ENCODE measurements at regions not wholly inside any gene's neighbourhood (a gene's known extent, or its start where the extent isn't known, plus 50 kb on each side); places are given as distances from the start of the nearest gene placed in this dataset.

GRCh38 chr14:28653521-28653920 is 113.1 kb upstream of the FOXG1 start:
- no peak for TF ChIP-seq CTCF (IDR thresholded peaks at IDR 0.05; ENCODE audit: control extremely low read depth, extremely low read depth)
- ATAC-seq (ENCODE audit: insufficient read depth, low FRiP score) = peak; percentile 47
- H3K9me3 ChIP-seq (ENCODE audit: control insufficient read depth in 4 of 4, insufficient read depth in 3 of 4, low read length in 3 of 4) = no peaks in the 10 kb centered on the region

GRCh38 chr14:28656704-28657255 is 109.8 kb upstream of the FOXG1 start:
- ATAC-seq (ENCODE audit: insufficient read depth, low FRiP score) (no peak), DNase-seq (no peak)
- TF ChIP-seq CTCF (IDR thresholded peaks at IDR 0.05; ENCODE audit: control extremely low read depth, extremely low read depth) = no peak
- no peaks in the 10 kb centered on the region for H3K4me1 ChIP-seq (ENCODE audit: control insufficient read depth in 5 of 5, insufficient read depth in 5 of 5, low read length in 5 of 5)
- no peaks in the 10 kb centered on the region for H3K27me3 ChIP-seq (ENCODE audit: control insufficient read depth in 3 of 3, insufficient read depth in 3 of 3, low read length in 2 of 3)
- H3K36me3 ChIP-seq (ENCODE audit: control insufficient read depth in 4 of 4, insufficient read depth in 4 of 4, low read length in 4 of 4) = no peaks in the 10 kb centered on the region
- H3K4me3 ChIP-seq = no peak overlapping the region
- H3K9me3 ChIP-seq (ENCODE audit: control insufficient read depth in 4 of 4, insufficient read depth in 3 of 4, low read length in 3 of 4) = no peaks in the 10 kb centered on the region
- WGBS, 2 donors = 70 to 81% methylated on average over 1 of the region's 1 CpG
- no peak overlapping the region for H3K27ac ChIP-seq (ENCODE audit: low read depth in 1 of 2, low read length in 1 of 2)
- no peak overlapping the region for H3K9ac ChIP-seq (ENCODE audit: insufficient read depth in 1 of 2, low read length in 2 of 2)

More at GRCh38 chr14:28653521-28653920, 113.1 kb upstream of the FOXG1 start:
- 95% methylated on average over 2 of the region's 2 CpGs for WGBS, 2 donors
- Histone ChIP-seq H3K36me3 (ENCODE audit: control insufficient read depth in 4 of 4, insufficient read depth in 4 of 4, low read length in 4 of 4) (no peaks in the 10 kb centered on the region), H3K27me3 (ENCODE audit: control insufficient read depth in 3 of 3, insufficient read depth in 3 of 3, low read length in 2 of 3) (no peaks in the 10 kb centered on the region), H3K4me3 (no peak overlapping the region), H3K4me1 (ENCODE audit: control insufficient read depth in 5 of 5, insufficient read depth in 5 of 5, low read length in 5 of 5) (no peaks in the 10 kb centered on the region), H3K9ac (ENCODE audit: insufficient read depth in 1 of 2, low read length in 2 of 2) (no peak overlapping the region), H3K27ac (ENCODE audit: low read depth in 1 of 2, low read length in 1 of 2) (no peak overlapping the region)
- no peak for DNase-seq

- no peak overlapping the region for H3K4me3 ChIP-seq
- WGBS, 2 donors = 59 to 62% methylated on average over 5 of the region's 5 CpGs
- no peaks in the 10 kb centered on the region for H3K27me3 ChIP-seq (ENCODE audit: control insufficient read depth in 3 of 3, insufficient read depth in 3 of 3, low read length in 2 of 3)
- no peaks in the 10 kb centered on the region for H3K9me3 ChIP-seq (ENCODE audit: control insufficient read depth in 4 of 4, insufficient read depth in 3 of 4, low read length in 3 of 4)
- H3K36me3 ChIP-seq (ENCODE audit: control insufficient read depth in 4 of 4, insufficient read depth in 4 of 4, low read length in 4 of 4) = no peaks in the 10 kb centered on the region
- no peaks in the 10 kb centered on the region for H3K4me1 ChIP-seq (ENCODE audit: control insufficient read depth in 5 of 5, insufficient read depth in 5 of 5, low read length in 5 of 5)
- H3K9ac ChIP-seq (ENCODE audit: insufficient read depth in 1 of 2, low read length in 2 of 2) = no peak overlapping the region
- ATAC-seq (ENCODE audit: insufficient read depth, low FRiP score) (no peak), DNase-seq (no peak)
- no peak overlapping the region for H3K27ac ChIP-seq (ENCODE audit: low read depth in 1 of 2, low read length in 1 of 2)
- no peak for TF ChIP-seq CTCF (IDR thresholded peaks at IDR 0.05; ENCODE audit: control extremely low read depth, extremely low read depth)
Measured at GRCh38 chr14:28661171-28661772, 105.3 kb upstream of the FOXG1 start.

- WGBS, 2 donors = 71 to 78% methylated on average over 2 of the region's 2 CpGs
- Histone ChIP-seq H3K9me3 (ENCODE audit: control insufficient read depth in 4 of 4, insufficient read depth in 3 of 4, low read length in 3 of 4) (no peaks in the 10 kb centered on the region), H3K9ac (ENCODE audit: insufficient read depth in 1 of 2, low read length in 2 of 2) (no peak overlapping the region), H3K4me3 (no peak overlapping the region), H3K27me3 (ENCODE audit: control insufficient read depth in 3 of 3, insufficient read depth in 3 of 3, low read length in 2 of 3) (no peaks in the 10 kb centered on the region), H3K4me1 (ENCODE audit: control insufficient read depth in 5 of 5, insufficient read depth in 5 of 5, low read length in 5 of 5) (no peaks in the 10 kb centered on the region), H3K36me3 (ENCODE audit: control insufficient read depth in 4 of 4, insufficient read depth in 4 of 4, low read length in 4 of 4) (no peaks in the 10 kb centered on the region), H3K27ac (ENCODE audit: low read depth in 1 of 2, low read length in 1 of 2) (no peak overlapping the region)
- no peak for TF ChIP-seq CTCF (IDR thresholded peaks at IDR 0.05; ENCODE audit: control extremely low read depth, extremely low read depth)
- no peak for DNase-seq
- no peak for ATAC-seq (ENCODE audit: insufficient read depth, low FRiP score)
Measured at GRCh38 chr14:28666961-28667360, 99.6 kb upstream of the FOXG1 start.

All from lung (tissue), 11 donors.